ENCODE measurements at regions not wholly inside any gene's neighbourhood (a gene's known extent, or its start where the extent isn't known, plus 50 kb on each side); places are given as distances from the start of the nearest gene placed in this dataset.

GRCh38 chr5:175788155-175788787 is 83.1 kb upstream of the CPLX2 start:
- peaks cover 0 to 64% (median 0%) of the 10 kb centered on the region in 4 donors for H3K27me3 ChIP-seq
- 86% methylated on average over 8 of the region's 9 CpGs for WGBS
- H3K36me3 ChIP-seq: no peaks in the 10 kb centered on the region
- TF ChIP-seq POLR2A (IDR thresholded peaks at IDR 0.05; ENCODE audit: low read depth): no peak
- TF ChIP-seq EP300 (IDR thresholded peaks at IDR 0.05): no peak
- TF ChIP-seq POLR2AphosphoS5 (IDR thresholded peaks at IDR 0.05): no peak
- no peak for TF ChIP-seq CTCF (IDR thresholded peaks at IDR 0.05)
- intact Hi-C loops (cut with DNase I): no loop called here
- H3K4me3 ChIP-seq: no peak overlapping the region
- peaks cover 0 to 6% (median 3%) of the 10 kb centered on the region in 4 donors for H3K9me3 ChIP-seq
- DNase-seq (ENCODE audit: extremely low spot score): no peak
- no peak overlapping the region for H3K27ac ChIP-seq (replicated peaks in 1 of 4)
- no peaks in the 10 kb centered on the region for H3K4me1 ChIP-seq

- no peak overlapping the region for H3K27ac ChIP-seq (replicated peaks in 1 of 4)
- peaks cover 0 to 6% (median 3%) of the 10 kb centered on the region in 4 donors for H3K9me3 ChIP-seq
- H3K4me1 ChIP-seq: no peaks in the 10 kb centered on the region
- DNase-seq (ENCODE audit: extremely low spot score): no peak
- peaks cover 0 to 71% (median 0%) of the 10 kb centered on the region in 4 donors for H3K27me3 ChIP-seq
- H3K36me3 ChIP-seq: no peaks in the 10 kb centered on the region
- no peak overlapping the region for H3K4me3 ChIP-seq
- TF ChIP-seq CTCF (IDR thresholded peaks at IDR 0.05): no peak
- TF ChIP-seq EP300 (IDR thresholded peaks at IDR 0.05): no peak
- no peak for TF ChIP-seq POLR2A (IDR thresholded peaks at IDR 0.05; ENCODE audit: low read depth)
- no peak for TF ChIP-seq POLR2AphosphoS5 (IDR thresholded peaks at IDR 0.05)
- intact Hi-C loops (cut with DNase I): no loop called here
Observed at GRCh38 chr5:175789670-175790069, 81.7 kb upstream of the CPLX2 start.

GRCh38 chr5:175790796-175791195 is 80.6 kb upstream of the CPLX2 start:
- DNase-seq (ENCODE audit: extremely low spot score): no peak
- H3K9me3 ChIP-seq: peaks cover 0 to 6% (median 3%) of the 10 kb centered on the region in 4 donors
- peaks cover 0 to 75% (median 0%) of the 10 kb centered on the region in 4 donors for H3K27me3 ChIP-seq
- WGBS: 52% methylated on average over 4 of the region's 4 CpGs
- no peaks in the 10 kb centered on the region for H3K4me1 ChIP-seq
- no peak overlapping the region for H3K27ac ChIP-seq (replicated peaks in 1 of 4)
- TF ChIP-seq CTCF (IDR thresholded peaks at IDR 0.05): no peak
- TF ChIP-seq POLR2AphosphoS5 (IDR thresholded peaks at IDR 0.05): no peak
- no peak for TF ChIP-seq POLR2A (IDR thresholded peaks at IDR 0.05; ENCODE audit: low read depth)
- no peak for TF ChIP-seq EP300 (IDR thresholded peaks at IDR 0.05)
- no peak overlapping the region for H3K4me3 ChIP-seq
- intact Hi-C loops (cut with DNase I): no loop called here
- H3K36me3 ChIP-seq: no peaks in the 10 kb centered on the region

- Histone ChIP-seq H3K27me3 (peaks cover 0 to 94% (median 2%) of the 10 kb centered on the region in 4 donors), H3K4me3 (no peak overlapping the region), H3K36me3 (no peaks in the 10 kb centered on the region), H3K27ac (replicated peaks in 1 of 4) (no peak overlapping the region), H3K9me3 (peaks cover 0 to 6% (median 3%) of the 10 kb centered on the region in 4 donors), H3K4me1 (peaks cover 7 to 17% (median 16%) of the 10 kb centered on the region in 4 donors)
- WGBS: 66% methylated on average over 3 of the region's 3 CpGs
- TF ChIP-seq CTCF (IDR thresholded peaks at IDR 0.05): no peak
- no peak for DNase-seq (ENCODE audit: extremely low spot score)
- intact Hi-C loops (cut with DNase I): no loop called here
Observed at GRCh38 chr5:175795959-175796358, 75.4 kb upstream of the CPLX2 start.
